ENCODE measurements at regions not wholly inside any gene's neighbourhood (a gene's known extent, or its start where the extent isn't known, plus 50 kb on each side); places are given as distances from the start of the nearest gene placed in this dataset.
"Not testable (repeated sequence)": the region's sequence is repeated elsewhere in the genome, so short reads cannot be mapped to it uniquely, and the experiment has no call there.

DNA sequence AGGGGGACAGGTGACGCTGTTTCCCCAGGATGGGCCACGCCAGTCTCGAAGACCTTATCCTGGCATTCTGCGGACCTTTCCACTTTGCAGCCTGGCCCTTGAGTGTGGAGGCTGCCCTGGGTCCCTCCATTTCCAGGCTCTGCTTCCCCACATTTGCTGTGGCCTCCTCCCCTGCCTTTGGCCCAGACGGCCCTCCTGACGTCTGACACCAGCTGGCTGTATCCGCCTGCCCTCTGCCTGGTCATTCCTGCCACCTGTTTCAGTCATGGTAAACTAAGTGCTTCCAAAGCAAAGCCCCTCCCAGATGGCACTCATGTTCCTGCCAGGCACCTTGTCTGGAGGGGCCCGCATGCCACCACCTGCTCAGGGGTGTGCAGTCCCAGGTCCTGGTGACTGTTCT lies 95.1 kb downstream of the ASB1 start:
- no peak for DNase-seq

DNA sequence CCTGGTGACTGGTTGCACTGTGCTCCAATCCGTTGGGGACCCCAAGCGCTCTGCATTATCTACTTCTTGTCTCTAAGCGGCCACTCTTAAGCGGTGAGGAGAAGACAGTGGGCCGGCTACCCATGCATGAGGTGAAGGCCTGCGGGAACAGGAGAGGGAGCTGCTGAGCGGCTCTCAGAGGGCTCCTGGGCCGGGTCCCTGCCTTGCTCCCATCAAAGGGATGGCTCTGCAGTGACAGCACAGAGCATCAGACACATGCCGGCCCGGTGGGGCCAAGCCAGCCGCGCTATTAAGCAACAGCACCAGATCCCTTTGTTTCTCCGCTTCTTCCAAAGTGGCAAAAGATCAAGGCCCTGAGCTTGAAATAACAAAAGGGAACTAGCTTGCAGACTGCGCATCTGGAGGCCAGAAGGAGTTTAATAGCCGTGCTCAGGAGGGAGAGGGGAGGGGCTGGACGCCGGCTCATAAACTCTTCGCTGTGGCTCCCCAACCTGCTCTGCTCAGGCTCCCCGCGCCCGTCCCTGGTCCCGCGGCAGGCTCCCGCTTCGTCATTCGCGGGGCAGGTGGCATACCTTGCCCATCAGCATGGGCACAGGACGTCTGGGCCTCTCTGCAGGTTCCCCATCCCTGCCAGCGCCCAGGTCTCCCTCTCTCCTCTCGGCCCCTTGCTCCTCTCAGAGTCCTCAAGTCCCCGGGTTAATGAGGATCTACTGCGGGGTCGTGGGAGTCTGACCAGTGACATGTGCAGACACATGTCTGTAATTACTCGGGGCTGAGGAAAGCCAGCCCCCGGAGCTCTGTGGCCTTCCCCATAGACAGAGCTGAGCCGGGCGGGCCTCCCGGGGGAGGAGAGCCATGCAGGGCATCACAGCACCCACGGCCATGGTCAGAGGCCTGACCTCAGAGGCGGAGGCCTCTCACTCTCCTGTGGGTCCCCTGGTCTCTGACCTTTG lies 96.7 kb downstream of the ASB1 start:
- no peak for DNase-seq

DNA sequence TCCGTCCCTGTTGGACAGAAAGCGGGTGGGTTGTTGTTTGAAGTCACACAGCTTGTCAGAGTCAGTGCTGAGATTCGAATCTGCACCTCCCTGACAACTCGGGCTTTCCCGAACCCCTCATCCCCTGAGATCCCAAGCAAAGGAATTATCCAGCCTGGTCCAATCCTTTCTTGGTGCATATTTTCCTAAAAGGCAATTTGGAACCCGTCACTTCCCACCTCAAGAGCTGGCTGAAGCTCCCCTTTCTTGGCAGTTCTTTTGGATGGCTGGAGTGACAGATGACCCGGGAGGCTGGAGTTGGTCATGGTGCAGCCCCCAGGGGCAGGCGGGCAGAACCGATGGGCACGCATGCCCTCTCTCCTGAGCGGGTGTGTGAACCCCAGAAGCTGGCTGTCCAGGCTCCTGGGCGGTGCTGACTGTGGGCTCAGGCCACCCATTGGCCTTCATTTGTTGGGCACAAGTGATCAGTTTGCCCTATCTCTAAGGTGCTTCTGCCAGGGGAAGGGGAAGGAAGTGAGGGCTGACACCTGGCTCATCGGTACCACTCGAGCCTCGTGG lies 97.8 kb downstream of the ASB1 start:
- DNase-seq: no peak

DNA sequence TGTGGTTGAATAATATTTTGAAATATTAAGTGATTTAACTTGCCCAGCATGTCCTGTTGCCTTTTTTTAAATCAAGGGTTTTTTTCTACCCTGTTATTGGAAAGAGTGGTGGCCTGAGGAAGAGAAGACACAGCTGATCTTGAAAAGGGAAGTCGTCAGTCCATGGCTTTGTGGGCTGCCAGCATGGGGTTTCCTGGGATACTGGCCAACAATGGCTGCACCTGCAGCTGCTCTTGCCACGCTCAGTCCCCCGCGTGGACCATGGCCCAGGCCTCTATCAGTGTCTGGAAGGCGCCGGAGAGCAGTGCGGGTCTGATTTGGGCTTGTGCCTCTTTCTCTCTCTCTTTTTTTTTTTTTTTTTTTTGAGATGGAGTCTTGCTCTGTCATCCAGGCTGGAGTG lies 99.3 kb downstream of the ASB1 start:
- no peak for DNase-seq

DNA sequence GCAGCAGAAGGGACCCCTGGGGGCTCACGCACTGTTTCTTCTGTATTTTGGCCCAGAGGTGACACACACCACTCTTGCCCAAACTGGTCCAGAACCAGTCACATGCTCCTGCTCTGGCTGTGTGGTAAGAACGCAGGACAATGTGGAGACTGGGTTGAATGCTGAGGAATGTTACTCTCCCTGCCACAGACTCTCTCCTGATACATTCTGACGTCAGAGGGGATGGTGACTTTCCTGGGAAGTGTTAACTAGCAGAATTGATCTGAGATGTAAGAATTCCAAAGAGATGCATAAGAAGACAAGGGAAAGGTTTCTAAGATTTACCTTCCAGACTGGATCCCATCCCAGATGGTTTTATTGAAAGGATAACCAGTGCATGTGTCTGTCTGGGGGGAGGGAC lies 100.8 kb downstream of the ASB1 start:
- DNase-seq: no peak

DNA sequence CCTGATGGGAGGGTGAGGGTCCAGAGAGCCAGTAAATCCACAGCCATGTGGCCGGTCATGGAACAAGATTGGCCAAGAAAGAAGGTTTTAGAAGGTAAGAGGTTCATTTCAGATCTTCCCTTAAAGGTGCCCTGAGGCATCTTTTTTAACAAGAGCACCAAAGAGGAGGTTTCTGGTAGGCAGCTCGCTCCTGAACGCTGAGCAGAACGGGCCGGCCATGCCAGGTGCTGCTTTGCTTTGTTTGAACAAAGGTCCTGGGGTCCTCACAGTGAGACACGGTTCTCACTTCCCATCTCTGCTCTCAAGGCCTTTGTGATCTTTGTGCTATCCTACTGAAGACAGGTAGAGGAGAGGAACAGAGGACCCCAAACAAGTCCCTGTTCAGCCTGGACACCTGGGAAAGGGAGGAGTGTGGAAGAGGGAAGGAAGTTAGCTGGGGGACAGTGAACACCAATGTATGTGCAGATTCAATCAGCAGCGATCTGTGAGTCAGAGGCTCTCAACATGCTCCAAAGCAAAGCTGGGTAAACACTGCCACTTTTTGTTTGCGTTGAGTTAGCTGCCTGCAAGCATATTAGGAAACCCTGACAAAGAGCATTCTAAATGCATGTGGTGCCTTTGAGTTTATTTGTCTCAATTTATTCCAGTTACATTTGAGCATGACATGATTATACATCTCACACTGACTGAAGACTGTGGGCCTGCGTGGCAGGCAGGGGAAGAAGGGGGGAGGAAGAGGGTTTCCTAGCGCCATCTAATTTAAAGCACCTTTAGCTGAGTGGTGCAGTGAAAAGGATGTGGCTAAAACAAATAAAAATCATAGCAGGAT lies 102.4 kb downstream of the ASB1 start:
- DNase-seq: no peak

DNA sequence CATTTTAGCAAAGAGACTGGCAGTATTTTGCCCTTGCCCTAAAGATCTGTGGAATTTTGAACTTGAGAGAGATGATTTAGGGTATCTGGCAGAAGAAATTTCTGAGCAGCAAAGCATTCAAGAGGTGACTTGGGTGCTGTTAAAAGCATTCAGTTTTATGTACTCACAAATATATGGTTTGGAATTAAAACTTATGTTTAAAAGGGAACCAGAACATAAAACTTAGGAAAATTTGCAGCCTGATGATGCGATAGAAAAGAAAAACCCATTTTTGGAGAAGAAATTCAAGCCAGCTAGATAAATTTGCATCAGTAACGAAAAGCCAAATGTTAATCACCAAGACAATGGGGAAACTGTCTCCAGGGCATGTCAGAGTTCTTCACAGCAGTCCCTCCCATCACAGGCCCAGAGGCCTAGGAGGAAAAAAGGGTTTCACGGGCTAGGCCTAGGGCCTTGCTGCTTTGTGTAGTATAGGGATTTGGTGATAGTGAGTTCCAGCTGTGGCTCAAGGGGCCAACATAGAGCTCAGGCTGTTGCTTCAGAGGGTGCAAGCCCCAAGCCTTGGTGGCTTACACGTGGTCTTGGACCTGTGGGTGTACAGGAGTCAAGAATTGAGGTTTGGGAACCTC lies 104.4 kb downstream of the ASB1 start:
- not testable (repeated sequence) for DNase-seq

DNA sequence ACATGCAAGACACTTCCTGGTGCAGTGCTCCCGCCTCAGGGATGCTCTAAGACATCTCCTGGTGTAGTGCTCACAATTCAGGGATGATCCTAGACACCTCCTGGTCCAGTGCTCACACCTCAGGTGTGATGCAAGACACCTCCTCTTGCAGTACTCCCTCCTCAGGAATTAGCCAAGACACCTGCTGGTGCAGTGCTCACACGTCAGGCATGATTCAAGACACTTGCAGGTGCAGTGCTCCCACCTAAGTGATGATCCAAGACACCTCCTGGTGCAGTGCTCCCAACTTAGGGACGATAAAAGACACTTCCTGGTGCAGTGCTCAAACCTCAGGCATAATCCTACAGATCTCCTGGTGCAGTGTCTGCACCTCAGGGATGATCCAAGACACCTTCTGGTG lies 117.0 kb downstream of the ASB1 start:
- DNase-seq: not testable (repeated sequence)

DNA sequence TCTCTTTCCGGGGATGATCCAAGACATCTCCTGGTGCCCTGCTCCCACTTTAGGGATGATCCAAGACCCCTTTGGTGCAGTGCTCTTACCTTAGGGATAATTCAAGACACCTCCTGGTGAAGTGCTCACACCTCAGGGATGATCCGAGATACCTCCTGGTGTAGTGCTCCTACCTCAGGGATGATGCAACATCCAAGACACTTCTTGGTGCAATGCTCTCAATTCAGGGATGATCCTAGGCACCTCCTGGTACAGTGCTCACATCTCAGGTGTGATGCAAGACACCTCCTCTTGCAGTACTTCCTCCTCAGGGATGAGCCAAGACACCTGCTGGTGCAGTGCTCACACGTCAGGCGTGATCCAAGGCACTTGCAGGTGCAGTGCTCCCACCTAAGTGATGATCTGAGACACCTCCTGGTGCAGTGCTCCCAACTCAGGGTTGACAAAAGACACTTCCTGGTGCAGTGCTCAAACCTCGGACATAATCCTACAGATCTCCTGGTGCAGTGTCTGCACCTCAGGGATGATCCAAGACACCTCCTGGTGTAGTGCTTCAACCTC lies 122.3 kb downstream of the ASB1 start:
- DNase-seq: no peak

DNA sequence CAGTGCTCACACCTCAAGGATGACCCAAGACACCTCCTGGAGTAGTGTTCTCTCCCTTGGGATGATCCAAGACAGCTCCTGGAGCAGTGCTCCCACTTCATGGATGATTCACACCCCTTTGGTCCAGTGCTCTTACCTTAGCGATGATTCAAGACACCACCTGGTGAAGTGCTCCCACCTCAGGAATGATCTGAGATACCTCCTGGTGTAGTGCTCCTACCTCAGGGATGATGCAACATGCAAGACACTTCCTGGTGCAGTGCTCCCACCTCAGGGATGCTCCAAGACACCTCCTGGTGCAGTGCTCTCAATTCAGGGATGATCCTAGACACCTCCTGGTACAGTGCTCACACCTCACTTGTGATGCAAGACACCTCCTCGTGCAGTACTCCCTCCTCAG lies 123.1 kb downstream of the ASB1 start:
- DNase-seq: no peak

DNA sequence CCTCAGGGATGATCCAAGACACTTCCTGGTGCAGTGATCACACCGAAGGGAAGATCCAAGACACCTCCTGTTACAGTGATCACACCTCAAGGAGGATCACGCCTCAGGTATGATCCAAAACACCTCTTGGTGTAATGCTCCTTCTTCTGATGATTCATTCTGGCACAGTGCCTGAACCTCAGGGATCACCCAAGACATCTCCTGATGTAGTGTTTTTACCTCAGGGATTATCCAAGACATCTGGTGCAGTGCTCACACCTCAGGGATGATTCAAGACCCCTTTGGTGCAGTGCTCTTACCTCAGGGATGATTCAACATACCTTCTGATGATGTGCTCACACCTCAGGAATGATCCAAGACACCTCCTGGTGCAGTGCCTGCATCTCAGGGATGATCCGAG lies 124.4 kb downstream of the ASB1 start:
- no peak for DNase-seq

DNA sequence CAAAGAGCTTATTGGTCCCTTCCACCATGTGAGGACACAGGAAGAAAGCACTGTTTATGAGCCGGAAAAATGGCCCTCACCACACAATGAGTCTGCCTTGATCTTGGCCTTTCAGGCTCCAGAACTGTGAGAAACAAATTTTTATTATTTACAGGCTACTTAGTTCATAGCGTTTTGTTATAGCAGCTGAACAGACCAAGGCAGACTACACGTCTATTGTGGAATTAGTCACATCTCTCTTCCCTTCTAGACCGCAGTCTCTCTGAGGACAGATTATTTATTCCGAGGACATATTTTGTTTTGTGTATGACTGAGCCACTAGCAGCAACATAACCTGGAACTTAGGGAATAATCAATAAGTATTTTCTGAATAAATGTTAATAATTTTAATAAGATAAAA lies 125.5 kb downstream of the ASB1 start:
- no peak for DNase-seq

DNA sequence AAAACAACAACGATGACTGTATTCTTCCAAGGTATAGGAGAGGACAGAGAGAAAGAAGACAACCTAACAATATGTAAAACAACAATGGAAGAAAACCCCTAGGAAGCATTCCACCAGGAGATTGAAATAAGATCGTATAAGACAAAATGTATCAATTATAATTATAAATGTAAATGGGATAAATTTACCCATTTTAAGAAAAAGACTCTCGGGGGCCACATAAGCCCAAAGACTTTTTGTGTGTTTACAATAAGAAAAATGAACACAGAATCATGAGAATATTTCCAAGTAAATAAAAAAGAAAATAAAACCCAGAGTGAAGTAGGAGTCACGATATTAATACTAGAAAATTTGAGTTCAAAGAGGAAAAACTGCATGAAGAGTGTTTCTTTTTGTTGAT lies 126.4 kb downstream of the ASB1 start:
- DNase-seq: no peak

DNA sequence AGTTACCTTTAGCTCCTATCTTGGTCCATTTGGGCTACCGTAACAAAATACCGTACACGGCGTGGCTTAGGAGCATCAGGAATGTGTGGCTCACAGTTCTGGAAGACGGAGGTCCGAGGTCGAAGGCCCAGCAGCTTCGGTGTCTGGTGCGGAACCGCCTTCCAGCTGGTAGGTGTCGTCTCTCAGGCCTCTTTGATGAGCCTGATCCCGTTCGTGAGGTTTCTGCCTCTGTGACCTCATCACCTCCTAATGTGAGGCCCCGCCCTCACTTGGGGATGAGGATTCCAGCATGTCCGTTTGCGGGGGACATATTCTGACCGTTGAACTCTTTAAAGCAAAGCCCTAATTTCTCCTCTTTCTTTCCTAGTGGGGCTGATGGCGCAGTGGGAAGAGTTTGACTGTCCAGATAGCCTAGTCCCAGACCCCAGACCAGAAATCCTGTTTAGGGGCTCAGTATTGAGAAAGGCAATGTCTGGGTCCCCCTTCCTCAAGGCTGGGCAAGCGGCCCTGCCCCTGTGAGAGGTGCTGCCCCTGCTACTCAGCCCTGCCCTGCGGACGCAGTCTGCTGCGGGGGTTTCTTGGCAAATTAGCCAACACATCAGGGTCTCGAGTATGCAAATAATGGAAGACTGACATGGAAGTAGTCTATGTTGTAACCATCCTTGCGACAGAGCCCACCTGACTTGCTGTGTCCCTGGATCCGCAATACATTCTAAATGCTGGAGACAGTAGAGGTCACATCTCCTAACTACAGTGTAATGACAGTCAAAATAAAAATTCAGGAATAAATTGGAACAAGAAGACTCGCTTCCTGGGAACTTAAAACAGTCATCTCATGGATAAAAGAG lies 128.0 kb downstream of the ASB1 start:
- no peak for DNase-seq

DNA sequence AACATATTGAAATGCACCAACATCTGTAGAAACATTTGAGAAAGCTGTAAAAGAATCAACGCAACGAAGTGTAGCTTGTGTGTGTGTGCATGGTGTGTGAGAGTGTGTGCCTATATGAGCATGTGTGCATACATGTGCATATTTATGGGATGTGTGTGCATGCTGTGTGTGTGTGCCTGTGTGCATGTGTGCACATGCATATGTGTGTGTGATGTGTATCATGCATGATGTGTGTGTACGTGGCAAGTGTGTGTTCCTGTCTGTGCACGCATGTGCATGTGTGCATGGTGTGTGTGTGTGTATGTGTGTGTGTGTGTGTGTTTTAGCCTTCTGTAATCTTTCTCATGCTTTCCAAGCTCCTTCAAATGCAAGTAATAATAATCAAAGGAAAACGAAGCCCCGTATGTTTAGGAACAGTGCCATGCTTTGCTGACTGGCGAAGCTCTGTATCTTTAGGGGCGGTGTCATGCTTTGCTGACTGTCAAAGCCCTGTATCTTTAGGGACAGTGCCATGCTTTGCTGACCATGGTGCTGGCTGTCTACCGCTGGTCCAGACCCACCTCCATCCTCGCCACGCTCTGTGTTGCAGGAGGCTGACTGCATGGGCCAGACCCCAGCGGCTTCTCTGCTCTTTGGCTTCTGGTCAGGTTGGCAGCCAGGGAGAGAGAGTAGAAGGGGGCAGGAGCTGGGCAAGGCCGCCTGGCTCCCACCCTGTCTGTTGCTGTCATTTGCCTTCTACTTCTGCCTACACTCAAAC lies 129.2 kb downstream of the ASB1 start:
- no peak for DNase-seq

DNA sequence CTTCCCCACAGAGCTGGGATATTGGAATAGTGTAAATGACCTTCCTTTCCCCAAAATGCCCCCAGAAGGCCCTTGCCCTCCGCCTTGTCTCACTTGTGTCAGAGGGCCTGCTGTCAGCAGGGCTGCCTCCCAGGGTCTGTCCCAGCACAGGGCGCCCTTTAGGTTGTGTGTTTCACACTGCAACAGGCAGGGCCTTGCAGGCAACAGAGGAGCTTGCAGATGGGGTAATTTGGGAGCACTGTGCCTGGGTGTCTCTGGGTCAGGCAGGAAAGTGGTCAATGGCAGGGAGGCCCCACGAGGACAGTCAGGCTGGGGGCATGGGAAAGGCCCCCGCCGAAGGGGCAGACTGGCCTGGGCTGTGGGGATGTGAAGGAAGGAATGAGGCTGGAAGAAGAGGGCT lies 130.7 kb downstream of the ASB1 start:
- no peak for DNase-seq

DNA sequence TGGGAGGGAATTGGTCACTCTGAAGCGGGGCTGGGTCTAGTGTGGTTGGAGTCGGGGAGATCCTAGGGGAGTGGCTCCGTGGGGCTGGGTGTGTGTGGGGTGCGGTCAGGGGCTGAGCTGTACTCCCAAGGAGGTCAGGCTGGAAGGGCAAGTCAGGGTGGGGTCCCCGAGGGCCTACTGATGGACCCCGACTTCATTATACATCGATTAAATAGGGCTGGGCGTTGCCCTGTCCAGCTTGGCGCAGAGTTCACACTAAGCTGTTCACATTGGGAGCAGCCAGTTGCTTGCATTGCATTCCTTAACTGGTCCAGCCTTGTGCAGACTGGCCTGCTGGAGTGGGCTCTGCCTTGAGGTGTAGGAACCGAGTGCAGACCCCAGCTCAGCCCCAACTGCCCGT lies 131.2 kb downstream of the ASB1 start:
- no peak for DNase-seq

DNA sequence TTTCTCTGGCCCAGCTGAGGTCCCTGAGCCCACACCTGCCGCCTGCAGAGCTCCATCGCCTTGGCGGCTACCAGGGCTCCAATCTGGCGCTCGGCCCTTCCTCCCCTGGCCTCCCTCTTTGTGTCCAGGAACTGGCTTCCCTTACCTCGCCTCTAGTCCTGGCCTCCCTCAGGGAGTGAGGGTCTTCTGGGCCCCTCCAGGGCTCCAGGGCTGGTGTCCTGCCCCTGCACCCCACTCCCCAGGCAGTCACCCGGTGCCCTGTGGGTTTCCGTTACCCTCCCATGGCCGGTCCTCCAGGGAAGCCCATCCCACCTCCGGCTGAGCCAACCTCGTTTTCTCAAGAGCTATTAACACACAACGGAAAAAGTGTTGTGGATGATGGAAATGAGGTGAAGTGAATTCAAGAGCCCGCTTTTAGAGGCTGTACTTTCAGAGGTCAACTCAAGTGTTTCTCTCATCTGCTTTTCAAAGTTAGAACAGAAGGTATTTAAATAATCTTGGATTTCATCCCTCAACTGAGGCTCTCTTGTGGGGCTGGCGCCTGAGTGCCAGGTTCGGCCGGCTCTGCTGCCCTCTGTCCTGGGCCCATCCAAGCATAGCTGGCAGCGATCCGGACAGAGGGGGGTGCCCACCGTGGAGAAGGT lies 131.9 kb downstream of the ASB1 start:
- no peak for DNase-seq

DNA sequence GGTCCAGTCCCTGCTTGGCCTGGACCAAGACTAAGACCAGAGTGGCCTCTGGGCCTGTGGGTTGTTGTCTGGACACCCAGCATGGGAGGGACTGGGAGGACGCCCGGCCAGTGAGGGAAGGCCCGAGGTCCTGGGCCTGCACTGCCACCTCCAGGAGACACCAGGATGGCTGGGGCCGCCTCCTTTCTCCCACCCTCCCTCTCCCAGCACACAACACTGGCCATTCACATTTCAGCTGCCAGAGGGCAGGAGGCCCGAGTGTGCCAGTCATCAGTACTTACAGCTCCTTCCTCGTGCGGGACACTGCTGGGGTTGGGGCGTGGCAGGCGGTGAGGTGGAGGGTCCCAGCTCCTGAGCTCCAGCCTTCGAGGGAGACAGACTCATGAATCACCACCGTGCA lies 133.5 kb downstream of the ASB1 start:
- DNase-seq: no peak

DNA sequence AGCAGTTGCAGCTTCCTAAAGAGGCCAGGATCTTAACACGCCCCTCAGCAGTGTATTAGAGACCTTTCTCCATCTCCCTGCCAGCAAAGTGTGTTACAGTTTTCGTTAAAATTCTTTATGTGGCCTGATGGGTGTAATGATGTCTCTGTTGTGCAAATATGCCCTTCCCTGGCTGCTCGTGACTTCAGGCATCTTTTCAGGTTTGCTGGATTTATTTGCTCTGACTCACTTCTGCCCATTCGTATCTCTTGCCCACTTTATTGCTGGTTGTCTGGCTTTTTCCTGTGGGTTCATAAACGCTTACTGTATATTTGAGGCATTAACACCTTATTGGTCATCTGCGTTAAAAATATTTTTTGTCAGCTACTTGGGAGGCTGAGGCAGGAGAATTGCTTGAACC lies 134.5 kb downstream of the ASB1 start:
- DNase-seq: no peak

DNA sequence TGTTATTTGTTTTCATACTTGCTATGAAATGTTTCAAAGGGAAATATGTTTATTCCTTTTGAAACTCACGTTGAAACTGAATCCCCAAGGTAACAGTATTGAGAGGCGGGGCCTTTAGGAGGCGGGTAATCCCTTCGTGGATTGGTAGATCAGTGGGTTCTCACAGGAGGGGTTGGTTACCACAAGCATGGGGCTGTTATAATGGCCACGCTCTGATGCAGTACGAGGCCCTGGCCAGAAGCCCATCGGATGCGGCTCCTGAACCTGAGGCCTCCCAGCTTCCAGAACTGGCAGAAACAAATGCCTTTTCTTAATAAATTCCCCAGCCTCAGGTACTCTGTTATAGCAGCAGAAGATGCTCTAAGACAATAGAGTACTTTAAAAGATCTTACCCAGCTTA lies 135.7 kb downstream of the ASB1 start:
- no peak for DNase-seq
